ENCODE measurements at regions not wholly inside any gene's neighbourhood (a gene's known extent, or its start where the extent isn't known, plus 50 kb on each side); places are given as distances from the start of the nearest gene placed in this dataset.

DNA sequence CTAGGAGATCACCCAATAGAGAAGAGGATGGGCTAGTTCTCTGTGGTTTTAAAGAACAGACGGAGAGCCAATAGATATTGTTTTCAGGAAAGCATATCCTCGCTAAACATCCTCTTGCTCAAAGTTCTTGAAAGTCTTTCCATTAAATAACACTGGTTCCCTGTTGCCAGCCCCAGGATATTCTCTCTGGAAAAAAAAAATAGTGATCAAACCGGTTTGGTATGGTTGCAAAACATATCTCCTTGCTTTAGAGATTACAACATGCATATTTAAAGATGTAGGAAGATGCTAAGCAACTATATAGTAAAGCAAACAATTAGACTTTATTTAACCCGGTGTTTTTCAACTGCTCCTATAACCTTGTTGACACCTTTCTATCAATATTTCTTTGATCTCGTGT is 211.4 kb downstream of the CMPK2 start:
- WGBS (ENCODE audit: insufficient coverage, low coverage, low lambda C conversion rate, missing lambda C conversion rate), result 27% methylated on average over 5 of the region's 5 CpGs
- Histone ChIP-seq H3K36me3 (no peaks in the 10 kb centered on the region), H3K4me3 (no peak overlapping the region), H3K4me1 (no peaks in the 10 kb centered on the region), H3K9me3 (no peaks in the 10 kb centered on the region), H3K27ac (no peak overlapping the region), H3K27me3 (no peaks in the 10 kb centered on the region)
- DNase-seq (no peak), ATAC-seq (no peak)
- TF ChIP-seq, protein P1, sequence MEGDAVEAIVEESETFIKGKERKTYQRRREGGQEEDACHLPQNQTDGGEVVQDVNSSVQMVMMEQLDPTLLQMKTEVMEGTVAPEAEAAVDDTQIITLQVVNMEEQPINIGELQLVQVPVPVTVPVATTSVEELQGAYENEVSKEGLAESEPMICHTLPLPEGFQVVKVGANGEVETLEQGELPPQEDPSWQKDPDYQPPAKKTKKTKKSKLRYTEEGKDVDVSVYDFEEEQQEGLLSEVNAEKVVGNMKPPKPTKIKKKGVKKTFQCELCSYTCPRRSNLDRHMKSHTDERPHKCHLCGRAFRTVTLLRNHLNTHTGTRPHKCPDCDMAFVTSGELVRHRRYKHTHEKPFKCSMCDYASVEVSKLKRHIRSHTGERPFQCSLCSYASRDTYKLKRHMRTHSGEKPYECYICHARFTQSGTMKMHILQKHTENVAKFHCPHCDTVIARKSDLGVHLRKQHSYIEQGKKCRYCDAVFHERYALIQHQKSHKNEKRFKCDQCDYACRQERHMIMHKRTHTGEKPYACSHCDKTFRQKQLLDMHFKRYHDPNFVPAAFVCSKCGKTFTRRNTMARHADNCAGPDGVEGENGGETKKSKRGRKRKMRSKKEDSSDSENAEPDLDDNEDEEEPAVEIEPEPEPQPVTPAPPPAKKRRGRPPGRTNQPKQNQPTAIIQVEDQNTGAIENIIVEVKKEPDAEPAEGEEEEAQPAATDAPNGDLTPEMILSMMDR (IDR thresholded peaks at IDR 0.05), result no peak
- TF ChIP-seq POLR2A (IDR thresholded peaks at IDR 0.05), result no peak
- intact Hi-C loops (cut with DNase I), result no loop called here

DNA sequence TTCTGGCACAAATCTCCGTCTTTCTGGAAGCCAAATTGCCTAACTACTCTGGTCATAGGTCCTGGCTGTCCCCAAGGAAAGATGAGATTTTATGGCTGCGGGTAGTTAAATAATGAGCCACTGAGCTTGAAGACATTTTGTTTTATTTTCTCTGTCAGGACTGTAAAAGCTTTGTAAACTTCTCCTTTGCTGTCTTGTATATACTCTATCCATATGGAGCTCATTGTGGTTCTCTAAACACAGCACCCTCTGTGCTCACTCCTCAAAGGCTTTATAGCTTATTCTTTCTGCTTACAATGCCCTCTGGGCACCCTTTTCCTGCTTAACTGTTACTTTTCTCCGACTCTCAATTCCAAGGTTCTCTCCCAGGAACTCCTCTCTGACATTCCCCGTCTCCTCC is 209.1 kb downstream of the CMPK2 start:
- intact Hi-C loops (cut with DNase I), result no loop called here
- no peak for TF ChIP-seq POLR2A (IDR thresholded peaks at IDR 0.05)
- TF ChIP-seq, protein P1 (IDR thresholded peaks at IDR 0.05), result no peak
- no peak for DNase-seq
- no peak for ATAC-seq
- H3K9me3 ChIP-seq, result no peaks in the 10 kb centered on the region
- H3K4me1 ChIP-seq, result no peaks in the 10 kb centered on the region
- no peak overlapping the region for H3K27ac ChIP-seq
- WGBS (ENCODE audit: insufficient coverage, low coverage, low lambda C conversion rate, missing lambda C conversion rate), result 51% methylated on average over 4 of the region's 4 CpGs
- H3K27me3 ChIP-seq, result no peaks in the 10 kb centered on the region
- H3K36me3 ChIP-seq, result no peaks in the 10 kb centered on the region
- H3K4me3 ChIP-seq, result no peak overlapping the region

DNA sequence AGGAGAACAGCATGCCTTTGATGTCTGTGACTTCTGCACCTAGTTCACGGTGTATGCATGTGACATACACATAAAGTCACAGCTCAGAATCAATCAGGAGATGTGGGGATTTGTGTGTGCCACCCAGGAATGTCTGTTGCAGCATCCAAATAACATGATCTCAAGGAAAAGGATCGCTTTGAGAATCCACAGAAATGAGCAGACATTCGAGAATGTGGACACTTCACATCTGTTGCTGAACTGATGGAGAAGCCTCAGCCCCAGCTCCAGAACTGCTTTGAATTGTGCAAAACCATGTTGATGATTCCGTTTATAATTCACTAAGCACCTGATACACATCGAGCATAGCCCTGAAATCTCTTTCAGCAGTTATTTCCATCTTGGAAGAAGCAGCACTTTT is 208.6 kb downstream of the CMPK2 start:
- H3K4me3 ChIP-seq, result no peak overlapping the region
- 7% methylated on average over 4 of the region's 5 CpGs for WGBS (ENCODE audit: insufficient coverage, low coverage, low lambda C conversion rate, missing lambda C conversion rate)
- H3K36me3 ChIP-seq, result no peaks in the 10 kb centered on the region
- H3K4me1 ChIP-seq, result no peaks in the 10 kb centered on the region
- DNase-seq (no peak), ATAC-seq (no peak)
- no peaks in the 10 kb centered on the region for H3K9me3 ChIP-seq
- no peak overlapping the region for H3K27ac ChIP-seq
- no peaks in the 10 kb centered on the region for H3K27me3 ChIP-seq
- intact Hi-C loops (cut with DNase I), result no loop called here
- TF ChIP-seq, protein P1 (IDR thresholded peaks at IDR 0.05), result no peak
- no peak for TF ChIP-seq POLR2A (IDR thresholded peaks at IDR 0.05)

DNA sequence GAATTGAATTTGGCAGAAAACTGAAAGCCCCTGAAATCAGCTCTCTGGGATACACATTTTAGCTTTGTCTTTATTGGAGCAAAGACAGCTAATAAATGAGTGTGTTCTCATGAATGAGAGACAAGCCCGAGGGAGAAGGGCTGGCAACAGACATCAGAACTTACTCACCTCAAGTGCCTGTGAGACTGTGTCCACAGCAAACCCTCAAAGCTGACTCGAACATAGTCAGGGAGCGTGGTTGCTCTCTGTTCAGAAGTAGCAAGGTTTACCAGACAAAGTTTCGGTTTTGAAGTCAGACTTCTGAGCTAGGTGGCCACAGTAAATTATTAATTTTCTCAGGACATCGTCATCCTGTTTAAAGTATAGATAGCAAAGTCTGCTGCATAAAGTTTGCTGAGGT is 207.9 kb downstream of the CMPK2 start:
- no peak for ATAC-seq
- H3K27ac ChIP-seq, result no peak overlapping the region
- intact Hi-C loops (cut with DNase I), result no loop called here
- no peaks in the 10 kb centered on the region for H3K27me3 ChIP-seq
- no peak for DNase-seq
- WGBS (ENCODE audit: insufficient coverage, low coverage, low lambda C conversion rate, missing lambda C conversion rate), result 43% methylated on average over 3 of the region's 5 CpGs
- H3K4me3 ChIP-seq, result no peak overlapping the region
- no peaks in the 10 kb centered on the region for H3K4me1 ChIP-seq
- no peaks in the 10 kb centered on the region for H3K36me3 ChIP-seq
- TF ChIP-seq POLR2A (IDR thresholded peaks at IDR 0.05), result no peak
- TF ChIP-seq, protein P1 (IDR thresholded peaks at IDR 0.05), result no peak
- no peaks in the 10 kb centered on the region for H3K9me3 ChIP-seq

Data from right lobe of liver (tissue), 6 donors.